ENCODE measurements at regions not wholly inside any gene's neighbourhood (a gene's known extent, or its start where the extent isn't known, plus 50 kb on each side); places are given as distances from the start of the nearest gene placed in this dataset.

DNA sequence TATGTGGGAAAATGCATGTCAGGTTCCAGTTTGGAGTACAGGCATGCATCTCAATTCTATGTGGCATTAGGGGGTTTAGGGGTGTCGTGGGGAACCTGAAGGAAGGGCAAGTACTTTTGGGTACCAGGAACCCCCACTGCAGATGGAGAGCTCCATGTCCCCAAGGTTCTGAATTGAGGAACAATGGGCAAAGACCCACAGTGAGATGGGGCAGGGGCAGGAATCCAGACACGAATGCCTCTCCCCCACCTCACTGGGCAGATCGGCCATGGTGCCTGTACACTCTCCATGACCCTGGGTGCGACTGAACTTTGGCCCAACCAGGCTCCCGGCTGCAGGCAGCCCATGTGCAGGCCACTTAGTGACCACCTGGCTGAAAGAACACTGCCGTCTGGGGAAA, 209.3 kb downstream of the HAUS1 start (continued):
- TF ChIP-seq HDAC2 (IDR thresholded peaks at IDR 0.05; ENCODE audit: borderline replicate concordance in 1 of 2, low read depth in 2 of 2, low read length in 2 of 2) (no peak), NRF1 (IDR thresholded peaks at IDR 0.05; ENCODE audit: low read depth, low read length) (no peak), BCL11A (IDR thresholded peaks at IDR 0.05; ENCODE audit: low read depth in 2 of 2, low read length in 2 of 2) (no peak), POU5F1 (IDR thresholded peaks at IDR 0.05; ENCODE audit: low read depth, low read length) (no peak), CHD2 (IDR thresholded peaks at IDR 0.05; ENCODE audit: low read length) (no peak), ATF2 (IDR thresholded peaks at IDR 0.05; ENCODE audit: low read length) (no peak), CHD1 (IDR thresholded peaks at IDR 0.05; ENCODE audit: low read depth, low read length) (no peak), EZH2 (IDR thresholded peaks at IDR 0.05; ENCODE audit: low read depth, low read length, severe bottlenecking) (no peak), SIN3A (conservative IDR thresholded peaks at IDR 0.05 in 1 of 2, IDR thresholded peaks at IDR 0.05 in 1 of 2; ENCODE audit: low read depth in 1 of 2, low read length in 2 of 2) (no peak)

Data from H1 (cell line).